ENCODE measurements at regions not wholly inside any gene's neighbourhood (a gene's known extent, or its start where the extent isn't known, plus 50 kb on each side); places are given as distances from the start of the nearest gene placed in this dataset.
"Not testable (repeated sequence)": the region's sequence is repeated elsewhere in the genome, so short reads cannot be mapped to it uniquely, and the experiment has no call there.

DNA sequence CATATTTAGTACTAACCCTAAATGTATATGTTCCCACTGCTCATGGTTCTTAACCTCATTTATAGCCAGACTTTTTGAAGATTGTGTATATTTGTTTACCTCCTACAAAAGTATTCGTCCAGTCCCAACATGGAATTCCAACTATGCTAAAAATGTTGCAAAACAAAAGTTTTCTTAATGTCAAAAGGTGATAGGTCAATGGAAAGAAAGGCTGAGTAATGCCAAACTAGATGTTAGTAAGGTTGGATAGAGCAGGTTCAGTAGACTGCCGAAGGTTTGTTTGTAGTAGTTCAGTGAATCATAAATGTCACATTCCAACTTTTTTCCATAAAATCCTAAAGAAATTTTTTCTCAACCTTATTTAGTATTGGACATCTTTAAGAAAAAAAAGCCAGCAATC is 874.5 kb downstream of the FLRT2 start:
- no peak for DNase-seq (ENCODE audit: low read depth, low spot score)

GRCh38 chr14:86402545-86402944 is 872.6 kb downstream of the FLRT2 start:
- DNase-seq (ENCODE audit: low read depth, low spot score), result no peak

GRCh38 chr14:86391085-86391484 is 861.1 kb downstream of the FLRT2 start:
- no peak for DNase-seq (ENCODE audit: low read depth, low spot score)

DNA sequence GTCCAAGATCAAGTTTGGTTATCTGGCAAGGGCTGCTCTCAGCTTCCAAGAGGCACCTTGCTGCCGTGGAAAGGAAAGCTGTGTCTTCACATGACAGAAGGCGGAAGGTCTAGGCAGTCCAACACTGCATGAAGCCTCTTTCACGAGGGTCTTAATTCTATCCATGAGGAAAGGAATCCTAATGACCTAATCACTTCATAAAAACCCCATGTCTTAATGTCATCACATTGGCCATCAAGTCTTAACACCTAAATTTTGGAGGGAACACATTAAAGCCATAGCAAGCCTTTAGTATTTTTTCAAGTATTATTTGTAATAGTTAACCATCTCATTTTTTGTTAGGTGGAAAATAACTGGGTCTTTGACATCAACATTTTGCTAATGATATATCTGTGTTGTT is 858.3 kb downstream of the FLRT2 start:
- no peak for DNase-seq (ENCODE audit: low read depth, low spot score)

- no peak for DNase-seq (ENCODE audit: low read depth, low spot score)
Observed at GRCh38 chr14:86373886-86374285, 843.9 kb downstream of the FLRT2 start.

DNA sequence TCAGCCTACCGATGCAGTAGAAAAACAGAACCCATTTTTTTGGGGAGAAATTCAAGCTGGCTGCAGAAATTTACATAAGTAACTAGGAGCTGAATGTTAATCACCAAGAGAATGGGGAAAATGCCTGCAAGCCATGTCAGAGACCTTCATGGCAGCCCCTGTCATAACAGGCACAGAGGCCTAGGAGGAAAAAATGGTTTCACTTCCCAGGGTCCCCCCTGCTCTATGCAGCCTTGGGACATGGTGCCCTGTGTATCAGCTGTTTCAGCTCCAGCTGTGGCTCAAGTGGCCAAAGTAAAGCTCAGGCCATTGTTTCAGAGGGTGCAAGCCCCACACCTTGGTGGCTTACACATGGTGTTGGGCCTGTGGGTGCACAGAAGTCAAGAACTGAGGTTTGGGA is 842.5 kb downstream of the FLRT2 start:
- no peak for DNase-seq (ENCODE audit: low read depth, low spot score)

GRCh38 chr14:86364634-86365033 is 834.7 kb downstream of the FLRT2 start:
- DNase-seq (ENCODE audit: low read depth, low spot score), result no peak

DNA sequence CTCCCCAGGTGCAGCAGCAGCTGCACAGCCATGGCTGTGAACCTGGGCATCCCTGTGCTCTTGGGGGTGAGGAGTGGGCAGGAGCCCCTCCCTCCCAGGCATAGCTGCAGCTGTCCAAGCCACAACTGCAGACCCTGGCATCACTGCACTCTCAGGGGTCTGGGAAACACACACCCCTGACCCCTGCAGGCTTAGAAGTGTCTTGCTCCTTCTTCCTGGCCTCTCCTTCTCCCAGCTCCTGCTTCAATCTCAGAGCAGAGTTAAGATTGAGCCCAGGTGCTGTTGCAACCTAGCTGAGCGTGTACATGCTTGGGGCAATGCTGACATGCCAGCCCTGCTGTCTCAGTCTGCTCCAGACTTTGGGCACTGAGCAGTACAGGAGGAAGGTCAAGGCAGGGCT is 833.6 kb downstream of the FLRT2 start:
- DNase-seq (ENCODE audit: low read depth, low spot score), result no peak

GRCh38 chr14:86363047-86363446 is 833.1 kb downstream of the FLRT2 start:
- DNase-seq (ENCODE audit: low read depth, low spot score), result no peak

DNA sequence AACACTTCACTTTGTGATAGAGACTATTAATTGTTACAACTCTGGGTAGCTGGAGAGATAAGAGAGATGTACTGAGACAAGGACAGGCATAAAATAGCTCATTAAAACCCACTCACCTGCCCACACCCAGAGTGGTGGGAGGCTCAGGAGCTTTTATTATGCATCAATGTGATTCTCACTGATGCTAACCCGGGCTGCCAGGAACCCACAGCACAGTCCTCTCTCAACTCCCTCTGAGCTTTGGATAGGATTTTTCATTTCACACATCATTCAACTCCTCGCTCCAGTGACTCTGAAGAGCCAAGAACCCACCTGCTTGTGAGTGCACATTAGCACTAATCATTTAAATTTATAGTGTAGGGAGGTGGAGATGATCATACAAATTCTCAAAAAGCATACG is 827.9 kb downstream of the FLRT2 start:
- DNase-seq (ENCODE audit: low read depth, low spot score), result no peak

DNA sequence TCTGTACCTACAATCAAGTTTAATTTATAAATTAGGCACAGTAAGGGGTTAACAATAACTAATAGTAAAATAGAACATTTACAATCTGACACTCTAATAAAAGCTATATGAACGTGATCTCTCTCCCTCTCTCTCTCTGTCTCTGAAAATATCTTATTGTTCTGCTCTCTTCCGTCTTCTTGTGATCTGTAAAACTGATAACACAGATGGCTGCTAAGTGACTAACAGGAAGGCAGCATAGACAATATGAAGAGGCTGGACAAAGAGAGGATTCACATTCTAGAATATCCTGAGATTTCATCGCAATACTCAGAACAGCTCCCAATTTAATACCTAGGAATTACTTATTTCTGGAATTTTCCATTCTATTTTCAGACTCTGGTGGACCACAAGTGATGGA is 827.2 kb downstream of the FLRT2 start:
- no peak for DNase-seq (ENCODE audit: low read depth, low spot score)

DNA sequence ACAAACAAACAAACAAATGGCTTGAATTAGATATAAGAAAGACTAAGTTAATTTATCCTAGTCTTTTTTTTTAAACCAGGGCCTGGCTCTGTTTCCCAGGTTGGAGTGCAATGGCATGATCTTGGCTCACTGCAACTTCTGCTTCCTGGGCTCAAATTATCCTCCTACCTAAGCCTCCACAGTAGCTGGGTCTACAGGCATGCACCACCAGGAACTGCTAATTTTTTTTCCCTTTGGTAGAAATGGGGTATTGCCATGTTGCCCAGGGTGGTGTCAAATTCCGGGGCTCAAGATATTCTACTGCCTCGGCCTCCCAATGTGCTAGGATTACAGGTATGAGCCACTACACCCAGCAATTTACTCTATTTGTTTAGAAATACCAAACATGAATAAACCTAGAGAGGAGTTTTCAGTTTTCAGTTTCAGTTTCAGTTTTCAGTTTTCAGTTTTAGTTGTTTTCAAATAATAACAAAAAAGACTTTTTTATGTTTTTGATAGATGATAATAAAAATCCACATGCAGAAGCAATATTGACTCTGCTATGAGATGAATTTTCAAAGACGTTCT is 817.0 kb downstream of the FLRT2 start:
- no peak for DNase-seq (ENCODE audit: low read depth, low spot score)

DNA sequence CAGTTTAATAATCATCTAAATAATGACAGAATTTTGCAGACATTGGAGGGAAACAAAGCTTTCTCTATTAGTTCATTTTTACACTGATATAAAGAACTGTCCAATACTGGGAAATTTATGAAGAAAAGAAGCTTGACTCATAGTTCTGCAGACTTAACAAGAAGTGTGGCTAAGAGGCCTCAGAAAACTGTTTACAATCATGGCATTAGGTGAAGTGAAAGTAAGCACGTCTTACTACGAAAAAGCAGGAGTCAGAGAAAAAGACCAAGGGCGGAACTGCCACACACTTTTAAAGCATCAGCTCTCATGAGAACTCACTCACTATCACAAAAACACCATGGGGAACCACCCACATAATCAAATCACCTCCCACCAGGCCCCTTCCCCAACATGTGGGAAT is 804.4 kb downstream of the FLRT2 start:
- no peak for DNase-seq (ENCODE audit: low read depth, low spot score)

GRCh38 chr14:86333493-86333892 is 803.5 kb downstream of the FLRT2 start:
- no peak for DNase-seq (ENCODE audit: low read depth, low spot score)

DNA sequence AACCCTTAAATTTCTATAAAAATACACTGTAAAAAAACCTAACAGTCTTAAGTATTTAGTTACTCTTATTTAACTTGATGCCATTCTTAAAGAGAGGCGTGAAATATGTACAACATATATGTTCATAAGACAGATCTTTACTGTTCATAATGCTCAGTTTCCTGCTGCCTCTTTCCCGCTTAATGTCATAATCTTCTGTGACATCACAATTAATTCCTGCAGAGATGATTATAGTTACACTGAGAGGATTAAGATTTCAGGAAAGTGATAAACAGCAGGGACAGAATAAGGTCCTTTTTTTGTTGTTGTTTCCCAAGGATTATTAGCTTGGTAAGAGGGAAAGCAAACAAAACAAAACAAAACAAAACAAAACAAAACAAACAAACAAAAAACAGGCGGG is 801.4 kb downstream of the FLRT2 start:
- no peak for DNase-seq (ENCODE audit: low read depth, low spot score)

DNA sequence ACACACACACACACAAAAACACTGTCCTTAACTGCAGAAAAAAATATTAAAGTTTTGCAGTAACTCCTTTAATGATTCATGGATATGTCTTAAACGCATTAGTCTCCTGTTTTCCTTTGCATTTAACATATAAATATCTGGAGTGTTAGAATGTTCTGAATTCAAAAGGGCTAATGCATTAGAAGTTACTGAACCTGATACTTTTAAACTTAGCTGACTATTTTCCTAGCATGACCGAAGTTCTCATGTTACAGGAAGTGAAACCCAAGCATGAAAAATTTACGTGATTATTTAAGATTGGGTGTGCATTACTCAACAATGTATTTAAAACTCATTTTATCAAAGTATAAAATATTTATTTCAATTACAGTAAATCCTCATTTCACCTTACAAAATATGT is 791.2 kb downstream of the FLRT2 start:
- DNase-seq (ENCODE audit: low read depth, low spot score), result no peak

DNA sequence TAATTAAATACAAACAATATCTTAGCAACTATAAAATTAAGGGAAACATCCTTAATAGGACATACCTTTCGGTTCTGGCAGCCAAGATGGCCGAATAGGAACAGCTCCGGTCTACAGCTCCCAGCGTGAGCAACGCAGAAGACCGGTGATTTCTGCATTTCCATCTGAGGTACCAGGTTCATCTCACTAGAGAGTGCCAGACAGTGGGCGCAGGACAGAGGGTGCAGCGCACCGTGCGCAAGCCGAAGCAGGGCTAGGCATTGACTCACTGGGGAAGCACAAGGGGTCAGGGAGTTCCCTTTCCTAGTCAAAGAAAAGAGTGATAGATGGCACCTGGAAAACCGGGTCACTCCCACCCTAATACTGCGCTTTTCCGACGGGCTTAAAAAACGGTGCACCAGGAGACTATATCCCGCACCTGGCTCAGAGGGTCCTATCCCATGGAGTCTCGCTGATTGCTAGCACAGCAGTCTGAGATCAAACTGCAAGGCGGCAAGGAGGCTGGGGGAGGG is 782.3 kb downstream of the FLRT2 start:
- not testable (repeated sequence) for DNase-seq (ENCODE audit: low read depth, low spot score)

GRCh38 chr14:86311151-86311550 is 781.2 kb downstream of the FLRT2 start:
- DNase-seq (ENCODE audit: low read depth, low spot score), result no peak

DNA sequence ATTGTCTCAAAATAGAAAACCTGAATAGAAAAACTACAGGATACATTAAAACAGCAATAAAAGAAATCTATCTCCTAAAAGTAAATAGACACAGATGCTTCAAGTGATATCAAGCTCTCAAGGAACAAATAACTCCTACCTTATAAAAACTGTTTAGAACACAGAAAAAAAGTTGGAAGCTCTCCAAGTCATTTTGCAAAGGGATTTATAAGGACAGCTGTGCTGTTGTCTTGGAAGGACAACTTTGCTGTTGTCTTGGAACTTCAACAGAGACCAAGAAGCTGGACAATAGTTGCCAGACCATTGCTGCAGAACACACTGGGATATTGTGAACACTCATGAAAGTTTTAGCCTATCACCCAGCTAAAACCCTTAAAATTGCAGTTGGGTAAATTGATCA is 780.7 kb downstream of the FLRT2 start:
- DNase-seq (ENCODE audit: low read depth, low spot score), result no peak

- no peak for DNase-seq (ENCODE audit: low read depth, low spot score)
Observed at GRCh38 chr14:86310148-86310547, 780.2 kb downstream of the FLRT2 start.

GRCh38 chr14:86305058-86305457 is 775.1 kb downstream of the FLRT2 start:
- DNase-seq (ENCODE audit: low read depth, low spot score), result no peak

DNA sequence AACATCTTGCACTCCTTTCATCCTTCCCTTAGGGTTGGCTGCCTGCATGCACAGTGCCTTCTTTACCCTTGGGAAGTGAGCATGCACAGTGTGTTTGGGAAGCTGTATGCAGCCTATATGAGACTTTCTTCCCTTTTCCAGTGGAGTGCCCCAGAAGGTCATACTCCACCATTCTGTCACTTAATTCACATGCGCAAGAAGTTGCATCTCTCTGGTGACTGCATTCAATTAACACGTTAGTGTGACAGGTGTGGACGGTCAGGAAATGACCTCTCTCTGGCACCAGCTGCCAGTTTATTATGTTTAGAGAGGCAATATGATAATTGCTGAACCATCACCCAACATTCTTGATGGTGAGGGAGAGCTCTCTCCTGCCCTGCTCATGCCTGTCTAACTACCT is 770.0 kb downstream of the FLRT2 start:
- DNase-seq (ENCODE audit: low read depth, low spot score), result no peak

DNA sequence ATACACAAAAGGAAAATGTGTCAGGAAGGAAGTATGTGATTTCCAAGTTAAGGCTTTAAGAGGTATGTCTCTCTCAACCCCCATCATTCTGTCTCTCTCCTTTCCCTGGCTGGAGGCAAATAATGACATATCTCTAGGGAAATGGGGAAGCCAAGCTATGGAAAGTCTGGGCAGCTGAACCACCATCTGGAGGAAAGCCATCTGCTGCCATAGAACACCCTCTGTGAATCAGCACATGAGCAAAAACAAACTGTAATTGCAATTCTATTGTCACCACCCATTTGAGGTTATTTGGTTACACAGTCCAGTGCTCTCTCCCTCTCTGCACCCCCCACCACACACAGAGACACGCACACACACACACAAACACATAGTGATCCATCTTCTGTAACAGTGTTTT is 766.2 kb downstream of the FLRT2 start:
- DNase-seq (ENCODE audit: low read depth, low spot score), result no peak

GRCh38 chr14:86288336-86288735 is 758.4 kb downstream of the FLRT2 start:
- no peak for DNase-seq (ENCODE audit: low read depth, low spot score)

Measured in activated CD4-positive, CD25-positive, alpha-beta regulatory T cell treated with anti-CD3 and anti-CD28 coated beads, Interleukin-2, amount 50 U/mL, for 16 hours (primary cell).